ENCODE measurements at regions not wholly inside any gene's neighbourhood (a gene's known extent, or its start where the extent isn't known, plus 50 kb on each side); places are given as distances from the start of the nearest gene placed in this dataset.
"Not testable (repeated sequence)": the region's sequence is repeated elsewhere in the genome, so short reads cannot be mapped to it uniquely, and the experiment has no call there.

DNA sequence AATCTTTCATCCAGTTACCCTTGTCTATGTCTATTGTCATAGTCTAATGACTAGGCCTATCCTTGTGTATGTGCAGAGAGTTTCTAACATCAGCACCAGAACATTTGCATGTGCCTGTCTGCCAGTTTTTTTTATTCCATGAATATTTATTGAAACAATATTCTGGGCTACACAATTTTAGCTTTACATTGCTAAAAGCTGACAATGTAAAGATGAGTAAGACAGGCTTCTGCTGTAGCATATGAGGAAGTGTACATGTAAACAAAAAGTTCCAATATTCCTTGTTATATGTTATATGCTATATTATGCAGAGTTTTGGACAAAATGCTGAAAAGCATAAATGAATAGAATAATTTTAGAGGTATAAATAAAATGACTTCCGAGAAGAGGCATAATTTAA is 357.7 kb downstream of the NYAP2 start:
- no peak overlapping the region for H3K4me3 ChIP-seq (ENCODE audit: low read depth, low read length)
- TF ChIP-seq, protein P1, sequence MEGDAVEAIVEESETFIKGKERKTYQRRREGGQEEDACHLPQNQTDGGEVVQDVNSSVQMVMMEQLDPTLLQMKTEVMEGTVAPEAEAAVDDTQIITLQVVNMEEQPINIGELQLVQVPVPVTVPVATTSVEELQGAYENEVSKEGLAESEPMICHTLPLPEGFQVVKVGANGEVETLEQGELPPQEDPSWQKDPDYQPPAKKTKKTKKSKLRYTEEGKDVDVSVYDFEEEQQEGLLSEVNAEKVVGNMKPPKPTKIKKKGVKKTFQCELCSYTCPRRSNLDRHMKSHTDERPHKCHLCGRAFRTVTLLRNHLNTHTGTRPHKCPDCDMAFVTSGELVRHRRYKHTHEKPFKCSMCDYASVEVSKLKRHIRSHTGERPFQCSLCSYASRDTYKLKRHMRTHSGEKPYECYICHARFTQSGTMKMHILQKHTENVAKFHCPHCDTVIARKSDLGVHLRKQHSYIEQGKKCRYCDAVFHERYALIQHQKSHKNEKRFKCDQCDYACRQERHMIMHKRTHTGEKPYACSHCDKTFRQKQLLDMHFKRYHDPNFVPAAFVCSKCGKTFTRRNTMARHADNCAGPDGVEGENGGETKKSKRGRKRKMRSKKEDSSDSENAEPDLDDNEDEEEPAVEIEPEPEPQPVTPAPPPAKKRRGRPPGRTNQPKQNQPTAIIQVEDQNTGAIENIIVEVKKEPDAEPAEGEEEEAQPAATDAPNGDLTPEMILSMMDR (IDR thresholded peaks at IDR 0.05; ENCODE audit: borderline replicate concordance, insufficient read depth, low read depth, low read length): no peak

DNA sequence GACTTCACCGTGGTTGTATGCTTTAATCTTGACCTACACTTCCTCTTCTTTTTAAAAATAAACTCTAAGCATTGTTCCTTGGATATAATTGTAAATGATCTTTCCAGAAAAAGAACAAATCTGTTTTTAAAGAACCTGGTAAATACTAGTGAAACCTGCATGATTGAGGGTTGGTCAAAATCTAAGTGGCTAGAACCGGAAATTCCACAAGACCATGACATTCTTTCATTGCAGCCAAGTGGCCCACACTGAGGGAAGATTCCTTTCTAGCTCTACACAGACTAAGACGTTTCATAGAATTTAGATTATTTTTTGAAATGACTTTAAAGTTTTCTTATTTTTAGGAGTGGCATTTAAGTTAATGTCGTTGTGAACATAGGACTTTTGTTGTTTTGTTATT is 356.7 kb downstream of the NYAP2 start:
- TF ChIP-seq, protein P1 (IDR thresholded peaks at IDR 0.05; ENCODE audit: borderline replicate concordance, insufficient read depth, low read depth, low read length): no peak
- H3K4me3 ChIP-seq (ENCODE audit: low read depth, low read length): no peak overlapping the region

DNA sequence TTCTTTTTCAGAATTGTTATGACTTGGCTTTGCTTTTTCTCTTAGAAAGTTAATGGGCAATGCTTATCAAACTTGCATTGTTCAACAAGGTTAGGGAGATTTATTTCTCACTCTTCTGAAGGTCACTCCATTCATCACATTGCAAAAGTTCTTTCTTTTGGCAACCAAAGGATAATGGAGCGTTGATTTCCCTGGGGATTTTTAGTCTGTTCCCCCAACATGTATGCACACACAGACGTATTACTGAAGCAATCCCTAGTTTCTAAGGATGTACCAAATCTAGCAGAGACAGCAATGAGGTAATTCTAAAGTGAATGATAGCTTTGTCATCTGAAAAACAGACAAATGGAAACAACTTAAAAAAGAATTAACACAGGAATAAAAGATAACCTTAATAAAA is 349.1 kb downstream of the NYAP2 start:
- TF ChIP-seq, protein P1 (IDR thresholded peaks at IDR 0.05; ENCODE audit: borderline replicate concordance, insufficient read depth, low read depth, low read length): no peak
- H3K4me3 ChIP-seq (ENCODE audit: low read depth, low read length): no peak overlapping the region

DNA sequence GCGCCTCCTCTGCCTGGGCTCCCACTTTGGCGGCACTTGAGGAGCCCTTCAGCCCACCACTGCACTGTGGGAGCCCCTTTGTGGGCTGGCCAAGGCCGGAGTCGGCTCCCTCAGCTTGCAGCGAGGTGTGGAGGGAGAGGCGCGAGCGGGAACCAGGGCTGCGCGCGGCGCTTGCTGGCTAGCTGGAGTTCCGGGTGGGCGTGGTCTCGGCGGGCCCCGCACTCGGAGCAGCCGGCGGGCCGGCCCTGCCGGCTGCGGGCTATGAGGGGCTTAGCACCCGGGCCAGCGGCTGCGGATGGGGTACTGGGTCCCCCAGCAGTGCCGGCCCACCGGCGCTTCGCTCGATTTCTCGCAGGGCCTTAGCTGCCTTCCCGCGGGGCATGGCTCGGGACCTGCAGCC is 344.5 kb downstream of the NYAP2 start:
- not testable (repeated sequence) for H3K4me3 ChIP-seq (ENCODE audit: low read depth, low read length)

DNA sequence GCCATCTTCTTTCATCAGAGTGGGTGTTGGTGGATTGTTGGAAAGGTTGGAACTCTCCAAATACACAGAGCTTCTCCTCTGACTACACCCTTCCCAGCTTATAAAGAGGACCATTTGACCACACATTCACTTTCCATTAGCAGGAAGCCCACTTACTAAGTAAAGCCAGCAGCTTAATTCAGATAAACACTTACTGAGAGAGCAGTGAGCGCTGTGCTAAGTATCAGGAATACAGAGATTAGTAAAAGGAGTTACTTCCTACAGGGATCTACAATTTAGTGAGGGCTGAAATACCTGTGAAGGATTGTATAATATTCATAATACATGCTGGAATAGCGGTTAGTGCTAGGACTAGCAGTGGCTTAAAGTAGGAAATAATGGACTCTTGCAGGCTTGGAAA is 343.0 kb downstream of the NYAP2 start:
- TF ChIP-seq, protein P1 (IDR thresholded peaks at IDR 0.05; ENCODE audit: borderline replicate concordance, insufficient read depth, low read depth, low read length): no peak
- H3K4me3 ChIP-seq (ENCODE audit: low read depth, low read length): no peak overlapping the region

DNA sequence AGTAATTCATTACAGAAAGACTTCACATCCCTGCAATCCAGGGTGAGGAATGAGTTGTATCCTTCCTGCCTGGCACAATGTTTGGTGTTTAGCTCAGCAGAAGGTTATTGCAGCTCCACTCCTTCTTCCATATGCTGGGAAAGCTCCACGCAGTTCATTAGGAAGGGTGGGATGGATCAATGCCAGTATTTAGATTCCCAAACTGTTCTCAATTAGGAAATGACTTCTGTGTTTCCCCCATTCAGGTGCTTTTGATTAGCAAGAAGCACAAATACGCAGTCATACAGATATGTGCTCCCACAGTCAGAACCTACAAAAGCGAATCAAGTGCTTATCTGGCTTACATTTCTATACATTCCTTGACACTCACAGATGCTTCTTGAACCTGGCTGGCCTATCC is 340.6 kb downstream of the NYAP2 start:
- TF ChIP-seq, protein P1 (IDR thresholded peaks at IDR 0.05; ENCODE audit: borderline replicate concordance, insufficient read depth, low read depth, low read length): no peak

DNA sequence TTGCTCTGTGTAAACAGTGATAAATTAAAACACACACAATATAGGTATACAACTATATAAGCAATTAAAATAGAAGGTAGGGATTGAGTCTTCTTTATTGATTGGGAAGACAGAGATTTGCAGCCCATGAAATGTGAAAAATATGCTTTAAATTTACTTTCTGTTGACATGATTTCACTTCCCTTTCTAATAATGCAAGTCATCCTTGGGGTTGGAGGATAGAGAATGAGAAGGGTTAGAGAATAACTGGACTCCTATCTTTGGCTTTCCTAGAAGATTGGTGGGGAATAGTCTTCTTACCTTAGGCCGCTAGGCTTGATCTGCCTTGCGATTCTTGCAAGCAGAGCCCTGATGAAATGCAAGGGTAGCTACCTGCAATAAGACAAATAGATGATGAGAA is 339.8 kb downstream of the NYAP2 start:
- H3K4me3 ChIP-seq (ENCODE audit: low read depth, low read length): no peak overlapping the region
- TF ChIP-seq, protein P1 (IDR thresholded peaks at IDR 0.05; ENCODE audit: borderline replicate concordance, insufficient read depth, low read depth, low read length): no peak

More for the DNA sequence above, 340.6 kb downstream of the NYAP2 start:
- no peak overlapping the region for H3K4me3 ChIP-seq (ENCODE audit: low read depth, low read length)

DNA sequence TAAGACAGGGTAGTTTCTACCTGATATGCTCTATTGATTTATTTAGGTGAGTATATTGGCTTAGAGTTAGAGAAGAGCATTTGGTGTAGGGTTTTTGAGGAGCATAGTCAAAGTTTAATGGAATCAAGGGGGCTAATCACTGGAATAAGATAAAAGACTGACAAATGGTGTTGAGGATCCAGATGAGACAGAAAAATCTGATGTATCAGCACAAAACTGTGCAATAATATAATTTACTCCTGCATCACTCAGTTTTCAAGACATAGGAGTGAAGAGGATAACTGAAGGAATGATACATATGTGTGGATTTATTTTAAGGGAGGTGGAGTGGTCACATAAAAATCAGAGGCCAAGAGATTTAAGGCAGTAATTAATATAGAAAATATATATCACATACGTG is 339.2 kb downstream of the NYAP2 start:
- TF ChIP-seq, protein P1 (IDR thresholded peaks at IDR 0.05; ENCODE audit: borderline replicate concordance, insufficient read depth, low read depth, low read length): no peak
- no peak overlapping the region for H3K4me3 ChIP-seq (ENCODE audit: low read depth, low read length)

Measured in GM12875 (cell line).